CD4-positive, alpha-beta T cell treated with Interferon gamma for 1 hour (primary cell): ENCODE measurements at regions not wholly inside any gene's neighbourhood (a gene's known extent, or its start where the extent isn't known, plus 50 kb on each side); places are given as distances from the start of the nearest gene placed in this dataset.
"Not testable (repeated sequence)": the region's sequence is repeated elsewhere in the genome, so short reads cannot be mapped to it uniquely, and the experiment has no call there.

Experiments used
- DNase-seq: peaks from one replicate; pipeline ENCODE4 v3.0.0-alpha.2; 2020

DNA sequence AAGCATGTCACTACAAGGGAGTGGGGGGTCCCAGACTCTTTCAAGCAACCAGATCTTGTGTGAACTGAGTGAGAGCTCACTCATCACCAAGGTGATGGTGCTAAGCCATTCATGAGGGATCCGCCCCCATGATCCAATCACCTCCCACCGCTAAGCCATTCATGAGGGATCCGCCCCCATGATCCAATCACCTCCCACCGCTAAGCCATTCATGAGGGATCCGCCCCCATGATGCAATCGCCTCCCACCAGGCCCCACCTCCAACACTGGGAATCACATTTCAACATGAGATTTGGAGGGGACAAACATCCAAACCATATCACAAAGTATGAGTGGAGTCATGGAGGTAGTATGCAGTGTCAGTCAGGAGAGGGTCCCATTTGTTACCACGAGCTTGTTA is 64.8 kb upstream of the PROKR2 start:
- not testable (repeated sequence) for DNase-seq

DNA sequence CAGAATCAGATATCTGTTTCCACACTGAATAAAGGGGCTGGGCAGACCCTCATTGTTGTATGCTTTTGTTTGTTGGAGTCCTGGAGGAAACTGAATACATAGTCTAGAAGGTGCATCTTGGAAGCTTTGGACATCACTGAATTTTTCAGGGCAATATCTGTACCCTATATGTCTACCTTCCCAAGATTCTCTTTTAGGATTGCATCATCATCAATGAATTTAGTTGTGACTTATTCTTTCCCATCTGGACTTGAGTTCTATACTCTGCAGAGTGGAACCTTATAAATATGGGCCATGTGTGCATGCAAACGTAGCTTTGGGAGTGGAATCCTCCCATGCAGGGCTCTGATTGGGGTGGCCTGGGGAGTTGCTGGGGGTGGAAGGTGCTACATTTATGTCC is 60.7 kb upstream of the PROKR2 start:
- DNase-seq: no peak

- DNase-seq: no peak
These were observed 59.5 kb upstream of the PROKR2 start for GRCh38 chr20:5376228-5376627.

GRCh38 chr20:5374171-5374570 is 57.4 kb upstream of the PROKR2 start:
- DNase-seq: no peak

- no peak for DNase-seq
These were observed 55.6 kb upstream of the PROKR2 start for GRCh38 chr20:5372371-5372770.

DNA sequence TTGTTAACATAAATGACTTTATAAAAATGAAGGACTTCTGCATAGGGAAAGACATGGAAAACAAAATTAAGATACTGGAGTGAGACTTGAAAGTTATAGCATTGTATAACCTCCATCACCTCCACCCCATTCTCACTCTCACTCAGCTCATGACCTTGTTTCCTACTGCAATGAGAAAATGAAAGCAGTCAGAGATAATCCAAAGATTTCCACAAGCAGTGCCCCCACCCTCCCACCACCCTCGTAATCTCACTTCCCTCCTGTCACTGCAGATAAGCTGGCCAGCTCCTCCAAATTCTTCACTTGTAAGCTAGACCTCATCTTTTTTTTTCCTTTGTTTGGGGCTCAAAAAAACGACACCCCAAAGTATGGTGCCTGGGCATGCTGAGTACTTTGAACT is 52.9 kb upstream of the PROKR2 start:
- DNase-seq: no peak
